HPDE6-E6E7 (cell line): ENCODE measurements at regions not wholly inside any gene's neighbourhood (a gene's known extent, or its start where the extent isn't known, plus 50 kb on each side); places are given as distances from the start of the nearest gene placed in this dataset.
"Not testable (repeated sequence)": the region's sequence is repeated elsewhere in the genome, so short reads cannot be mapped to it uniquely, and the experiment has no call there.

Experiments
- DNase-seq: peaks from one replicate; pipeline ENCODE4 v3.0.0; 2011; ENCODE audit warnings: missing footprints; ENCODE audit errors: extremely low spot score

- DNase-seq: not testable (repeated sequence)
These were observed 53.9 kb upstream of the TUSC1 start for GRCh38 chr9:25731895-25732794.
